AG04449 (cell line): ENCODE measurements at regions not wholly inside any gene's neighbourhood (a gene's known extent, or its start where the extent isn't known, plus 50 kb on each side); places are given as distances from the start of the nearest gene placed in this dataset.

Experiments
- CTCF ChIA-PET: fragments of 350-600 bp; formaldehyde crosslinking; extraction: SDS; loops from one replicate; lab custom pipeline; 2021; ENCODE audit warnings: antibody characterized with exemption; lab: Yijun Ruan, JAX
- POLR2A ChIA-PET: fragments of 400-600, 350-600 bp; formaldehyde crosslinking; extraction: SDS; loops from one replicate; lab custom pipeline; 2020; ENCODE audit warnings: antibody characterized with exemption, inconsistent platforms; lab: Yijun Ruan, JAX
- DNase-seq: peaks from one replicate; pipeline ENCODE4 v3.0.0-alpha.2; 2010; ENCODE audit warnings: low read depth, low spot score
- H3K4me3 ChIP-seq: 2 replicates; pipeline ENCODE4 v1.5.1; 2011; ENCODE audit warnings: low read depth, mild to moderate bottlenecking, control low read depth, low read length
- TF ChIP-seq, protein P1 (sequence below): IDR thresholded peaks from one replicate; pipeline ENCODE4 v1.5.1; 2011; ENCODE audit warnings: mild to moderate bottlenecking, moderate library complexity, low read length, control low read depth, inconsistent platforms; ENCODE audit not compliant: insufficient read depth; ENCODE audit errors: missing control alignments

DNA sequence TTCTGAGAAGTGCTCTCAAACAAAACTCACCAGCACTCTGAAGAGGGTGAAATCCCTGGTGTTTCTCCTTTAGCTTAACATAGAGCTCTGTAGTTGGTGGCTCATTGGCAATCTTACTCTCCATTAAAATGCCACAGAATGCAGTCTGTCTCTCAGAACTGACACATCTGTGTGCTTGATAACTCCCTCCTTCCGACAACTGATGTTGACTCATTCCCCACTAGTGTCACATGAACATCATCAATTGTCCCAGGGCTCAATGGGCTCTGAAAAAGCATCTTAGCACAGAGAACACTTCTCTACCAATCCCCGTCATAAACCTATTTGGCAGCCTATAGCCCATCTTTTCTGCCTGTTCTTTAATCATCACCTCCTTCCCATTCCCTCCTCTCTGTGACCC is 133.2 kb upstream of the ZC3H11B start:
- TF ChIP-seq, protein P1, sequence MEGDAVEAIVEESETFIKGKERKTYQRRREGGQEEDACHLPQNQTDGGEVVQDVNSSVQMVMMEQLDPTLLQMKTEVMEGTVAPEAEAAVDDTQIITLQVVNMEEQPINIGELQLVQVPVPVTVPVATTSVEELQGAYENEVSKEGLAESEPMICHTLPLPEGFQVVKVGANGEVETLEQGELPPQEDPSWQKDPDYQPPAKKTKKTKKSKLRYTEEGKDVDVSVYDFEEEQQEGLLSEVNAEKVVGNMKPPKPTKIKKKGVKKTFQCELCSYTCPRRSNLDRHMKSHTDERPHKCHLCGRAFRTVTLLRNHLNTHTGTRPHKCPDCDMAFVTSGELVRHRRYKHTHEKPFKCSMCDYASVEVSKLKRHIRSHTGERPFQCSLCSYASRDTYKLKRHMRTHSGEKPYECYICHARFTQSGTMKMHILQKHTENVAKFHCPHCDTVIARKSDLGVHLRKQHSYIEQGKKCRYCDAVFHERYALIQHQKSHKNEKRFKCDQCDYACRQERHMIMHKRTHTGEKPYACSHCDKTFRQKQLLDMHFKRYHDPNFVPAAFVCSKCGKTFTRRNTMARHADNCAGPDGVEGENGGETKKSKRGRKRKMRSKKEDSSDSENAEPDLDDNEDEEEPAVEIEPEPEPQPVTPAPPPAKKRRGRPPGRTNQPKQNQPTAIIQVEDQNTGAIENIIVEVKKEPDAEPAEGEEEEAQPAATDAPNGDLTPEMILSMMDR = no peak
- ChIA-PET POLR2A (no interaction called here), CTCF (no interaction called here)
- no peak for DNase-seq
- H3K4me3 ChIP-seq = no peak overlapping the region

DNA sequence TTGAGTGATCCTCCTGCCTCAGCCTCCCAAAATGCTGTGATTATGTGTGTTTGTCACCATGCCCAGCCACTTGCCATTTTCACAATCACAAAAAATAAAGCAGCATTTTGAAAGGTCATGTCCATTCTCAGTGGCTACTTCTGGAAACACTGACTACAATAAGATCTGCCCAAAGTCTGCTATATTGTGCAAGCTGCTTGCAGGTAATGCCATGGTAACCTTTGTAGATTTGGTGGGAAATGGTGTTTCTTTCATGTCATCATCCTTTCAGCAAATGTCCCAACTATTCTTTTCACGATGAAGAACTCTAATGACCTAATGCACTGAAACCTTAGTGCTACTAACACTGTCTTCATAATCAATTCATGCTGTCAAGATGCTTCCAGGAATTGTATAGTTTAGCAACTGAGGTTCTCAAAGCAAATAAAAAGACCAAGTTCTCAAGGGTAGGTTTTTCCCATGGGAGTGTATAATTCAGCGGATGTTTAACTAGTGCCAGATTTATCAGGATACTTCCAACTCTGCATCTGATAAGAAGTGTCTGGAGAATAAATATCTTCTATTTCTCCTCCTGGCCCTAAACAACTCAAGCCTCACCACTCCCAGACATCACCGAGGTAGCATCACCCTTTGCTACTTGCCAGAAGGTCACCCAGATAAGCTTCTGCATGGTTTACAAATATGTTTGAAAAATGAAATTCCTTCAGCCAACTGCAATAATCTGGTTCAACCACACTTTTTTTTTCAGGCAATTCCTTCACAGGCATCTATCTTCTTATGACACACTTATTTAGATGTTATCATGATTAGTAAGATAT is 132.0 kb upstream of the ZC3H11B start:
- no peak for DNase-seq
- ChIA-PET CTCF (no interaction called here), POLR2A (no interaction called here)
- TF ChIP-seq, protein P1 = no peak
- no peak overlapping the region for H3K4me3 ChIP-seq

DNA sequence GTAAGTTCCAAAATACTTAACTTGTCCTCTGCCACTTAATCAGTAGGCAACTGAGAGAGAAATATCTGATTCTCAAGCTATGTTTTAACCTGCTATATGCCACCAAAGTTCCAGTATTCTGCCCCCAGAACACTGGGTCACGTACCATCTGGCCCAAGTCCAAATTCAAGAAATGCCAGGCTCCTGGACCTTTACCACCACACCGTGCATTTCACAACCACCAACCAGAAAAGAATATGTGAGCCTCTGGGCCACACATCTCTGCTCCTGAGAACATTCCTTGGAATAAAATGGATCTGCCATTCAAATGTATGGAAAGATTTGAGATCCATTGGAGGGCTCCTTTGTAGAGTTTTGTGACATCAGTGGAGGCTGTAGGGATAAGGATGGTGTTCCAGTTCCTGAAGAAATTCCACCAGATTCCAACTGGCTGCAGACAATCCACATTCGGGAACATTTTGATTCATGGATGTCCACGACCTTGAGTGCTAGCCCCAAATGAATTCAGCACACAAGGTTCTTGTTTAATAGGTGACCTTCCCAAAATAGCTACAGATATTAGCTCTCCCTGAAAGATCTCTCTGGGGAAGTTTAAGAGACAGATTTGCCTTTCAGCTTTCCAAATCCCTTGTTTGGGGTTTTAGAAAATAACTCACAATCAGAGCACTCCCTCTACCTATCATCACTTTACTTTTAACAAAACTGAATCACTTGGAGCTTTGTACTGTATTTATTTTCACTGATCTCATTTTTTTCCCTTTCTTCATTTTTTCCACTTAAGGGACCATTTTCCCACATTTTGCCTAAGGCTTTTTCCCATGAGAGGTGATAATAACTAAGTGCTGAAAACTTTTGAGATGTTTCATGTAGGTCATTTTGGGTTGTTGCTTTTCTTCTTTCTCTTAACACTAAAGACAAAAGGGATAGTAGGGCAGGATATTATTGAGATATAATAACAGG is 128.4 kb upstream of the ZC3H11B start:
- TF ChIP-seq, protein P1 = no peak
- CTCF ChIA-PET = no interaction called here
- H3K4me3 ChIP-seq = no peak overlapping the region
- POLR2A ChIA-PET = no interaction called here
- no peak for DNase-seq

DNA sequence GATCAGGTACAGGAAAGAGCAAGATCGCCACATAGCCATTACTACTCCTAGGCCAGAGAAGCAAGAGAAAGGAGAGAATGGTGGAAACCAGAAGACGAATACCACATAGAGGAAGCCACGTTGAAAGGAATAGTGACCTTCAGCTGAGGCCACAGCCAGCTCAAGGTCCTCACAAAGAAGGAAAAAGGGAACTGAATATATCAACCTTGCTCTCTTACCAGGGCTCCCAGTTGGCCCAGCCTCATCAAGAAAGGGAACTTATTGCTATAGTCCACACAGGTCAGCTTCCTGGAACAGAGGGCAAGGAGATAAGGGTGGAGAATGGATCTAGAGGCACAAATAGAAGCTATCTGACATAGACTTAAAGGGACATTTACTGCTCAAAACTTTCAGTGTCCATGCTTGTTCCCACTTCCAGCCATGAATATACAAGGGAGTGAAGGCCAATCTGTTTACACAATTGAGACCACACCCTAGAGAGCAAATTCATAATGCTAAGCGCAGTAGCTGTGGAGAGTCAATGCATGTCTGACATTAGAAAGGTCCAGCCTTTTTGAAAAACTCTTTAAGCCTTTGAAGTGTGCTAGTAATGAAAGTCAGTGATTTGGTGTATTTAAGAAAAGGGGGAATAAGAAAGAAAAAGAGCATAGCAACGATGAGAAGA is 120.7 kb upstream of the ZC3H11B start:
- H3K4me3 ChIP-seq = no peak overlapping the region
- no peak for DNase-seq
- POLR2A ChIA-PET = no interaction called here
- TF ChIP-seq, protein P1 = no peak
- CTCF ChIA-PET = no interaction called here

DNA sequence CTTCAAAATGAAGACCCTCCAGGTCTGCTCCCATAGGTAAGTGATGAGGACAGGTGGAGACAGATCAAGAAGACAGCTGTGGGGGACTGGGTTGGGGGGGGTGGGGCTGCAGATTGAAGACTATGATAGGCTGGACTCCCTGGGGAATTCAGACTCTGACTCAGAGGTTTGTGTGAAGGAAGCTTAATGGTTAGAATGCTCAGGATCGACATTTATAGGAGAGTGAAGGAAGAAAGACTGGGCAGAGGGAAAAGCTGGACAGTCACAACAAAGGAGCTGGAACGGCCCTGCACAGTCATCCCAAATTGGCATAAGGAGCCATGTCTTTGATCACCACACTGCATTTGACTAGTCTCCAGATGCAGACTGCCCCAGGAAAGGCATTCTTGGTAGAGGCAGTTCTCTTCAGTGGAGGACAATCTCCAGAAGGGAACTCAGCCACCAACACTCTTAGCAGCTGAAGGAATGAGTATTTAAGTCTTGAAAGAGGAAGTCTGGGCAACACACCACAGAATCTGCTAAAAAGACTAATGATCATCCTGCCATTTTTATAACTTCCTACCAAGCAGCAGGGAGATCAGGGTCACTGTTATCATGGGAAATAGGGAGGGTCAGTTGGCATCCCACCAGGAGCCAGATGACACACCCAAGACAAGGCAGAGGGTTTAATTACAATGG is 120.0 kb upstream of the ZC3H11B start:
- ChIA-PET POLR2A (no interaction called here), CTCF (no interaction called here)
- TF ChIP-seq, protein P1 = no peak
- no peak for DNase-seq
- H3K4me3 ChIP-seq = no peak overlapping the region
